GM12874 (cell line): ENCODE measurements at regions not wholly inside any gene's neighbourhood (a gene's known extent, or its start where the extent isn't known, plus 50 kb on each side); places are given as distances from the start of the nearest gene placed in this dataset.

ENCODE experiments used
- TF ChIP-seq, protein P1 (sequence below): IDR thresholded peaks from 2 replicates; pipeline ENCODE4 v1.5.1; 2011; ENCODE audit warnings: low read depth, mild to moderate bottlenecking, control low read depth, low read length, moderate library complexity; ENCODE audit not compliant: insufficient read depth

DNA sequence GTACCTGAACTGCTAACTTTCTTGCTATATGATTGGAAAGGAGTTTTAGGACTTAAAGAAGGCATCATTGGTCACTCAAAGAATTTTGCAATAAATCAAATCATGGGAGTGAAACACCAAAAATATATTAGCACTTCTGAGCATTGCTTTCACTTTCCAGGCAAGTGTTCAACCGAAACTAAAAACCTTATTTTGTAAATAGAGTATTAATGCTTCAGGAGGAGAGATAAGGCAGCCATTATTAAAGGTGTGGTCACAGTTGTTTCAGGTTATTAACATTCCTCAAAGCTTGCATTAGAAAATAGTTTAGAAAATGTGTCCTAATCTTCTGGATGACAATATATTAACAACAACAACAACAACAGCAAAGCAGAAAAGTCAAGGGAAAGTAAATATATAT, 92.3 kb upstream of the TLL1 start:
- TF ChIP-seq, protein P1, sequence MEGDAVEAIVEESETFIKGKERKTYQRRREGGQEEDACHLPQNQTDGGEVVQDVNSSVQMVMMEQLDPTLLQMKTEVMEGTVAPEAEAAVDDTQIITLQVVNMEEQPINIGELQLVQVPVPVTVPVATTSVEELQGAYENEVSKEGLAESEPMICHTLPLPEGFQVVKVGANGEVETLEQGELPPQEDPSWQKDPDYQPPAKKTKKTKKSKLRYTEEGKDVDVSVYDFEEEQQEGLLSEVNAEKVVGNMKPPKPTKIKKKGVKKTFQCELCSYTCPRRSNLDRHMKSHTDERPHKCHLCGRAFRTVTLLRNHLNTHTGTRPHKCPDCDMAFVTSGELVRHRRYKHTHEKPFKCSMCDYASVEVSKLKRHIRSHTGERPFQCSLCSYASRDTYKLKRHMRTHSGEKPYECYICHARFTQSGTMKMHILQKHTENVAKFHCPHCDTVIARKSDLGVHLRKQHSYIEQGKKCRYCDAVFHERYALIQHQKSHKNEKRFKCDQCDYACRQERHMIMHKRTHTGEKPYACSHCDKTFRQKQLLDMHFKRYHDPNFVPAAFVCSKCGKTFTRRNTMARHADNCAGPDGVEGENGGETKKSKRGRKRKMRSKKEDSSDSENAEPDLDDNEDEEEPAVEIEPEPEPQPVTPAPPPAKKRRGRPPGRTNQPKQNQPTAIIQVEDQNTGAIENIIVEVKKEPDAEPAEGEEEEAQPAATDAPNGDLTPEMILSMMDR = no peak

DNA sequence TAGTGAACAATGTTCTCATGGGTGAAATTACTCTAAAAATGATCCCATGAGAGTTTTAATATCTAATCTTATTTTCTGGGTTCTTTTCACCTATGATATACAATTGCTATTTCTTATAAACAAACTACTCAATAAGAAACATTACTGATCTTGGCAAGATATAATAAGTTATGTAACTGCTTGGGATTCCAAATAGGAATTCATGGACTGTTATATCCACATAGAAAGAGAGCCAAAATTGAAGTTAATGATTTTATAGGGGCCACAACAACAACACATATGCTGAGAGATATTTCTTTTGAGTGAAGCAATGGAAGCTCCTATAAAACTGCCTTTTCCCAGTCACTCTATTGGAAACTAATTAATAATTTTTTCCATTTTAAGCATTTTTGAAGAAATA, 90.4 kb upstream of the TLL1 start:
- TF ChIP-seq, protein P1 = no peak

- TF ChIP-seq, protein P1 = no peak
These were observed 89.4 kb upstream of the TLL1 start for GRCh38 chr4:165783626-165784025.

DNA sequence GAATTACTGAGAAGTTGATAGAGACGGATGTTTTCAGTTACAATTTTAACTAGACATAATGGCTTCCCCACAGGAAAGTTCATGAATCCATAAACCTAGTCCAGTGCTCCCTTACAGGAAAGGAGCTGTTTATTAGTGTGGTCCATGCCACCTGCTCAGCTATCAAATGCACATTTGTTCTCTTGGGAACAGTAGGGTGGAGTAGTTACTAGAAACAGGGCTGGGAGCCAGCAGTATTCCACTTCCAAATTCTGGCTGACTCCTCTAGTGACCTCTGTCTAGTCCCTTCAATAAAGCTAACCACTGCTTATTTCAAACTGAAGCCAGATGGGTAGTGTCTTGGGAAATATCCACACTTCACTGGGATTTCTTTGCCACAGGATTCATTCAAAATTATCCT, 88.4 kb upstream of the TLL1 start:
- TF ChIP-seq, protein P1 = no peak

GRCh38 chr4:165785337-165785736, 87.7 kb upstream of the TLL1 start:
- TF ChIP-seq, protein P1 = no peak

GRCh38 chr4:165787516-165788274, 85.3 kb upstream of the TLL1 start:
- TF ChIP-seq, protein P1 = no peak

GRCh38 chr4:165788686-165789463, 84.2 kb upstream of the TLL1 start:
- TF ChIP-seq, protein P1 = no peak
